ENCODE measurements at regions not wholly inside any gene's neighbourhood (a gene's known extent, or its start where the extent isn't known, plus 50 kb on each side); places are given as distances from the start of the nearest gene placed in this dataset.

DNA sequence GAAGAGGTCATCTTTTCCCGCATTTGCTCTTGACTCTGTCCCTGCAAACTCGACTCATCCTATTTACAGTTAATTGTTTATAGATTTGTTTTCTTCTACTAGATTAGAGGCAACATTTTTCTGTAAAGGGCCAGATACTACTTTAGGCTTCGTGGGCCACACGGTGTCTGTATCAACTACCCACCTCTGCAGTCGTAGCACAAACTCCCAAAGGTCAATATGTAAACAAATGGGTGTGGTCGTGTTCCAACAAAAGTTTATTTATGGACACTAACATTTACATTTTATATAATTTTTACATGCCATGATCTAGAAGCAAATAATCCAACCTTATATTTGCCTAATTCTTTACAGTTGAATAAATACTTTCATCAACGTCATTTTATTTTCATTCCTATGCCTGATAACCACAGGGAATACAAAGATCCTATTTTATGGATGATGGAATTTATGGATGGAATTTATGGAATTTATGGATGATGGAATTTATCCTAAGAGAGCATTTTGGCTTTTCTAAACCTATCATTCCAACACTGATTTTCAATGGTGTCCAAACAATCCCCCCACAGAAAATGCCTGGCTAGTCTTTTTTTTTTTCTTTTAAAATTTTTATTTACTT lies 232.8 kb downstream of the MYLK4 start:
- intact Hi-C loops (cut with DNase I) = no loop called here
- peaks cover 4% of the 10 kb centered on the region for H3K4me1 ChIP-seq
- H3K27ac ChIP-seq = no peak overlapping the region
- TF ChIP-seq CTCF (IDR thresholded peaks at IDR 0.05) = no peak
- no peaks in the 10 kb centered on the region for H3K27me3 ChIP-seq (ENCODE audit: low read depth)
- H3K9me3 ChIP-seq = peaks cover 12% of the 10 kb centered on the region
- ATAC-seq = no peak
- H3K36me3 ChIP-seq = no peaks in the 10 kb centered on the region
- no peak for DNase-seq
- no peak overlapping the region for H3K4me3 ChIP-seq

- Histone ChIP-seq H3K27me3 (ENCODE audit: low read depth) (no peaks in the 10 kb centered on the region), H3K4me3 (no peak overlapping the region), H3K27ac (no peak overlapping the region), H3K36me3 (no peaks in the 10 kb centered on the region), H3K9me3 (peaks cover 12% of the 10 kb centered on the region), H3K4me1 (peaks cover 4% of the 10 kb centered on the region)
- ATAC-seq (no peak), DNase-seq (no peak)
- intact Hi-C loops (cut with DNase I) = no loop called here
- no peak for TF ChIP-seq CTCF (IDR thresholded peaks at IDR 0.05)
These were observed 233.3 kb downstream of the MYLK4 start for GRCh38 chr6:2517401-2517800.

GRCh38 chr6:2516059-2516458 lies 234.7 kb downstream of the MYLK4 start:
- no peak for TF ChIP-seq CTCF (IDR thresholded peaks at IDR 0.05)
- ATAC-seq (no peak), DNase-seq (no peak)
- intact Hi-C loops (cut with DNase I) = no loop called here
- Histone ChIP-seq H3K27me3 (ENCODE audit: low read depth) (no peaks in the 10 kb centered on the region), H3K27ac (no peak overlapping the region), H3K36me3 (no peaks in the 10 kb centered on the region), H3K4me3 (no peak overlapping the region), H3K4me1 (peaks cover 4% of the 10 kb centered on the region), H3K9me3 (peaks cover 12% of the 10 kb centered on the region)

DNA sequence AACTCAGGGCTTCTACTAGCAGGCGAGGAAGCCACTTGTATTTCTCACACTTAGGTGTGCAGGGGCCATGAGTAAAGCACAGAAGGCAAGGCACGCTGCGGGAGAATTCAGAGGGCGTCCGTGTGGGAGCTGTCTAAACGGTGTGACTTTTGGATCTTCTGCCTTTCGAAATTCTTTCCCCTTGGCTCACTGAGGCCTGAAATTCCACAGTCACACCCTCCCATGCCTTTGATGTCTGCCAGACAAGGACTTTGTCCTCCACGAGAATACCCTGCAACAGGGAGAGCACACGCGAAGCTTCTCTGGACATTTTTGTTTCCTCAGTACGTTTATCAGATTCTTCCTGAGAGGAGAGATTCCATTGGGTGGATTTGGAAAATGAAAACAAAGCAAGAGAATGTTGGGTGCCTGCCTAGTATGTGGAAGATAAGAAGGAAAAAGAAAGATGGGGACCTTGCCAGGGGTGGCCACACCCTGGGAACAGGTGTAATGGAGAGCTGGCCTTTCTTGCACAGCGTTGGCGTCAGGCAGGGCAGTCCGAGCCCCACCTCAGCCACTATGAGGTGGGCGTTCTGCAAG lies 235.7 kb downstream of the MYLK4 start:
- DNase-seq = no peak
- TF ChIP-seq CTCF (IDR thresholded peaks at IDR 0.05) = no peak
- H3K9me3 ChIP-seq = peaks cover 9% of the 10 kb centered on the region
- intact Hi-C loops (cut with DNase I) = no loop called here
- no peaks in the 10 kb centered on the region for H3K27me3 ChIP-seq (ENCODE audit: low read depth)
- peaks cover 4% of the 10 kb centered on the region for H3K4me1 ChIP-seq
- no peak overlapping the region for H3K27ac ChIP-seq
- no peaks in the 10 kb centered on the region for H3K36me3 ChIP-seq
- peak; percentile 53 to 62 for ATAC-seq
- H3K4me3 ChIP-seq = peak overlapping the region; percentile 6

GRCh38 chr6:2512802-2513201 lies 237.9 kb downstream of the MYLK4 start:
- Histone ChIP-seq H3K4me3 (no peak overlapping the region), H3K27ac (no peak overlapping the region), H3K36me3 (no peaks in the 10 kb centered on the region), H3K9me3 (no peaks in the 10 kb centered on the region), H3K27me3 (ENCODE audit: low read depth) (no peaks in the 10 kb centered on the region), H3K4me1 (peaks cover 4% of the 10 kb centered on the region)
- TF ChIP-seq CTCF (IDR thresholded peaks at IDR 0.05) = no peak
- ATAC-seq (no peak), DNase-seq (no peak)
- intact Hi-C loops (cut with DNase I) = no loop called here

Data from lower lobe of right lung (tissue), 2 donors.